Keratinocyte (primary cell): ENCODE measurements at regions not wholly inside any gene's neighbourhood (a gene's known extent, or its start where the extent isn't known, plus 50 kb on each side); places are given as distances from the start of the nearest gene placed in this dataset.

ENCODE experiments used
- DNase-seq: peaks from one replicate; pipeline ENCODE4 v3.0.0-alpha.2; 2011; ENCODE audit warnings: low read depth, missing footprints, low spot score
- FAIRE-seq: peaks from 2 replicates; lab custom pipeline; 2011; peaks lifted over from hg19 to GRCh38; lab: Jason Lieb, UNC
- H2AFZ ChIP-seq: 2 replicates; pipeline ENCODE4 v1.6.0; 2012; ENCODE audit warnings: low read length, control low read depth, inconsistent platforms; ENCODE audit not compliant: control insufficient read depth
- H3K27ac ChIP-seq: 2 replicates; pipeline ENCODE4 v1.5.1; 2011; ENCODE audit warnings: low read length; ENCODE audit not compliant: control insufficient read depth, insufficient read depth
- H3K27me3 ChIP-seq: 3 replicates; pipeline ENCODE4 v1.6.0; 2011; ENCODE audit warnings: low read length; ENCODE audit not compliant: control insufficient read depth, insufficient read depth; ENCODE audit errors: extremely low read depth
- H3K36me3 ChIP-seq, 2 experiments: 2 replicates in 1 of 2; 3 replicates in 1 of 2; pipeline ENCODE4 v1.5.1; 2011; ENCODE audit warnings: low read length in 2 of 2, mild to moderate bottlenecking in 1 of 2; ENCODE audit not compliant: control insufficient read depth in 2 of 2, insufficient read depth in 2 of 2; ENCODE audit errors: extremely low read depth in 1 of 2
- H3K4me1 ChIP-seq: 3 replicates; pipeline ENCODE4 v1.5.1; 2011; ENCODE audit warnings: low read length; ENCODE audit not compliant: control insufficient read depth, insufficient read depth; ENCODE audit errors: extremely low read depth
- H3K4me2 ChIP-seq: 3 replicates; pipeline ENCODE4 v1.6.0; 2011; ENCODE audit warnings: low read depth, low read length; ENCODE audit not compliant: control insufficient read depth, insufficient read depth; ENCODE audit errors: extremely low read depth
- H3K4me3 ChIP-seq, 3 experiments: fragments of 200-600 bp in 1 of 3; sonication (generic) in 1 of 3; 2 replicates in 2 of 3; 3 replicates in 1 of 3; pipeline ENCODE4 v1.5.1; 2011 to 2016; ENCODE audit warnings: low read length in 3 of 3, mild to moderate bottlenecking in 3 of 3, control low read depth in 2 of 3, inconsistent platforms in 1 of 3, low read depth in 1 of 3, mixed read lengths in 1 of 3, mixed run types in 1 of 3, moderate library complexity in 1 of 3; ENCODE audit not compliant: control insufficient read depth in 2 of 3, insufficient read depth in 2 of 3; ENCODE audit errors: extremely low read depth in 1 of 3
- H3K79me2 ChIP-seq: 2 replicates; pipeline ENCODE4 v1.6.0; 2012; ENCODE audit warnings: low read length; ENCODE audit not compliant: control insufficient read depth, insufficient read depth
- H3K9ac ChIP-seq: 3 replicates; pipeline ENCODE4 v1.6.0; 2011; ENCODE audit warnings: low read length; ENCODE audit not compliant: control insufficient read depth, insufficient read depth; ENCODE audit errors: extremely low read depth
- H3K9me1 ChIP-seq: 3 replicates; pipeline ENCODE4 v1.6.0; 2011; ENCODE audit warnings: low read length; ENCODE audit not compliant: control insufficient read depth, insufficient read depth; ENCODE audit errors: extremely low read depth
- H3K9me3 ChIP-seq: 2 replicates; pipeline ENCODE4 v1.5.1; 2012; ENCODE audit warnings: low read depth, low read length; ENCODE audit not compliant: control insufficient read depth
- H4K20me1 ChIP-seq: 3 replicates; pipeline ENCODE4 v1.6.0; 2011; ENCODE audit warnings: low read length; ENCODE audit not compliant: control insufficient read depth, insufficient read depth; ENCODE audit errors: extremely low read depth
- CTCF ChIP-seq, 3 experiments: IDR thresholded peaks in 1 of 3; conservative IDR thresholded peaks in 1 of 3; optimal IDR thresholded peaks in 1 of 3; 2 replicates in 2 of 3; 3 replicates in 1 of 3; pipeline versions ENCODE3 to v1.5.1; 2011; ENCODE audit warnings: low read length in 3 of 3, mild to moderate bottlenecking in 3 of 3, moderate library complexity in 2 of 3, control low read depth in 1 of 3, inconsistent platforms in 1 of 3; ENCODE audit not compliant: insufficient read depth in 2 of 3; ENCODE audit errors: extremely low read depth in 1 of 3
- EZH2 ChIP-seq: IDR thresholded peaks from one replicate; pipeline ENCODE4 v1.6.1; 2012; ENCODE audit warnings: inconsistent platforms, mild to moderate bottlenecking, low read length, moderate library complexity
- dilution Hi-C: fragments of 300-500 bp; cut with MboI; formaldehyde crosslinking; loops from one replicate; pipeline ENCODE4 v1.7.0; 2020; ENCODE audit warnings: low sequenced_read_pairs; ENCODE audit not compliant: extremely low pct_ligation_motif_present

- Histone ChIP-seq H3K27ac (no peak overlapping the region), H3K27me3 (no peaks in the 10 kb centered on the region), H3K36me3 (no peaks in the 10 kb centered on the region), H4K20me1 (no peaks in the 10 kb centered on the region), H3K9me1 (no peaks in the 10 kb centered on the region), H3K9ac (no peak overlapping the region), H3K79me2 (no peaks in the 10 kb centered on the region), H3K9me3 (no peaks in the 10 kb centered on the region), H3K4me1 (no peaks in the 10 kb centered on the region), H3K4me3 (no peak overlapping the region), H3K4me2 (no peak overlapping the region), H2AFZ (no peak overlapping the region)
- no peak for DNase-seq
- TF ChIP-seq CTCF (optimal IDR thresholded peaks at IDR 0.05 in 1 of 3, IDR thresholded peaks at IDR 0.05 in 1 of 3, conservative IDR thresholded peaks at IDR 0.05 in 1 of 3; ENCODE audit: extremely low read depth in 1 of 3, insufficient read depth in 2 of 3, low read length in 3 of 3) (no peak), EZH2 (no peak)
- FAIRE-seq: no peak
- dilution Hi-C loops: no loop called here
These were observed 80.8 kb upstream of the EYS start for GRCh38 chr6:65787787-65788186.

GRCh38 chr6:65786815-65787214 lies 79.8 kb upstream of the EYS start:
- H3K4me2 ChIP-seq: no peak overlapping the region
- H3K36me3 ChIP-seq: no peaks in the 10 kb centered on the region
- H3K4me3 ChIP-seq: no peak overlapping the region
- no peak overlapping the region for H3K27ac ChIP-seq
- DNase-seq (no peak), FAIRE-seq (no peak)
- no peak for TF ChIP-seq CTCF (optimal IDR thresholded peaks at IDR 0.05 in 1 of 3, IDR thresholded peaks at IDR 0.05 in 1 of 3, conservative IDR thresholded peaks at IDR 0.05 in 1 of 3; ENCODE audit: extremely low read depth in 1 of 3, insufficient read depth in 2 of 3, low read length in 3 of 3)
- no peak for TF ChIP-seq EZH2
- no peaks in the 10 kb centered on the region for H3K27me3 ChIP-seq
- no peaks in the 10 kb centered on the region for H4K20me1 ChIP-seq
- no peaks in the 10 kb centered on the region for H3K9me1 ChIP-seq
- no peak overlapping the region for H2AFZ ChIP-seq
- no peaks in the 10 kb centered on the region for H3K79me2 ChIP-seq
- H3K9me3 ChIP-seq: no peaks in the 10 kb centered on the region
- no peaks in the 10 kb centered on the region for H3K4me1 ChIP-seq
- dilution Hi-C loops: no loop called here
- H3K9ac ChIP-seq: no peak overlapping the region
